ENCODE measurements at regions not wholly inside any gene's neighbourhood (a gene's known extent, or its start where the extent isn't known, plus 50 kb on each side); places are given as distances from the start of the nearest gene placed in this dataset.

DNA sequence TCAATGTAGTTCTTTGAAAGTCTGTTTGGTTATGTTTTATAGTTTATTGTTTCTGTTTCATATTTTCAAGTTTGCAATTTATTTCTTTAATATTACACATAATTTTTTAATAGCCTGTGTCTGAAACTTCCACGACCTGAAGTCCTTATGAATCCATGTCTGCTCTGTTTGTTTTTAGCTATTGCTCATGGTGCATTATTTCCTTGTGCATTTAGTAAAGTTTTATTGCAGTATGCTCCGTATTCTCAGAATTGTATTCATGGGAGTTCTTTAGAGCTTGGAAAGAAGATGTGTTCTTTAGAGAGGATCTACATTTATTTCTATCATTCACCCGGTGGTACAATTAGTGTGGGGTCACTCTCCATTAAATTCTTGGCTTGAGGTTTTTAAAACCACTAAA is 133.2 kb upstream of the NFIB start:
- H2BK12ac ChIP-seq (ENCODE audit: low read length), result no peak overlapping the region
- H3K14ac ChIP-seq (ENCODE audit: low read length), result no peak overlapping the region
- H2BK15ac ChIP-seq (ENCODE audit: low read length), result no peak overlapping the region
- no peaks in the 10 kb centered on the region for H3K4me1 ChIP-seq (ENCODE audit: control insufficient read depth in 2 of 2, insufficient read depth in 1 of 2, low read depth in 1 of 2, low read length in 2 of 2)
- no peak overlapping the region for H3K27ac ChIP-seq (replicated peaks; ENCODE audit: low read length)
- H3K4ac ChIP-seq (ENCODE audit: low read length), result no peak overlapping the region
- no peak overlapping the region for H4K91ac ChIP-seq (ENCODE audit: low read depth, low read length, poor library complexity)
- H3K27me3 ChIP-seq (ENCODE audit: control insufficient read depth in 3 of 3, insufficient read depth in 3 of 3, low read depth in 1 of 3, low read length in 3 of 3), result no peaks in the 10 kb centered on the region
- H3K4me2 ChIP-seq (ENCODE audit: insufficient read depth, low read length, poor library complexity, severe bottlenecking), result no peak overlapping the region
- H2AFZ ChIP-seq (ENCODE audit: low read length), result no peak overlapping the region
- no peak overlapping the region for H3K4me3 ChIP-seq (ENCODE audit: low read length in 2 of 2)
- no peak overlapping the region for H2BK120ac ChIP-seq (ENCODE audit: low read depth, low read length)
- H3K9ac ChIP-seq (ENCODE audit: low read depth, low read length, poor library complexity), result no peak overlapping the region
- no peaks in the 10 kb centered on the region for H3K79me1 ChIP-seq (ENCODE audit: low read depth, low read length)
- H4K8ac ChIP-seq (ENCODE audit: low read depth, low read length), result no peak overlapping the region
- H3K9me3 ChIP-seq (replicated peaks in 1 of 2; ENCODE audit: control insufficient read depth in 2 of 2, insufficient read depth in 1 of 2, low read depth in 1 of 2, low read length in 2 of 2), result no peaks in the 10 kb centered on the region
- H2AK5ac ChIP-seq (ENCODE audit: low read depth, low read length), result no peak overlapping the region
- no peak overlapping the region for H2BK5ac ChIP-seq (ENCODE audit: low read length)
- no peak overlapping the region for H3K23ac ChIP-seq (ENCODE audit: low read depth, low read length, poor library complexity)
- no peak overlapping the region for H3K18ac ChIP-seq (ENCODE audit: low read length)
- no peak for DNase-seq (ENCODE audit: low spot score)
- no peaks in the 10 kb centered on the region for H3K36me3 ChIP-seq (replicated peaks in 1 of 2; ENCODE audit: control insufficient read depth in 2 of 2, insufficient read depth in 2 of 2, low read length in 2 of 2)
- no CpG with 5 or more reads among the region's 3 CpGs for WGBS, 2 donors (ENCODE audit: extremely low coverage in 2 of 2, insufficient read length in 2 of 2, insufficient replicate concordance in 1 of 2)

GRCh38 chr9:14445946-14446345 is 132.0 kb upstream of the NFIB start:
- H3K27ac ChIP-seq (replicated peaks; ENCODE audit: low read length), result no peak overlapping the region
- H3K36me3 ChIP-seq (replicated peaks in 1 of 2; ENCODE audit: control insufficient read depth in 2 of 2, insufficient read depth in 2 of 2, low read length in 2 of 2), result no peaks in the 10 kb centered on the region
- no peak overlapping the region for H2AFZ ChIP-seq (ENCODE audit: low read length)
- no peak overlapping the region for H4K91ac ChIP-seq (ENCODE audit: low read depth, low read length, poor library complexity)
- no peak overlapping the region for H3K9ac ChIP-seq (ENCODE audit: low read depth, low read length, poor library complexity)
- WGBS, 2 donors (ENCODE audit: extremely low coverage in 2 of 2, insufficient read length in 2 of 2, insufficient replicate concordance in 1 of 2), result no CpG with 5 or more reads among the region's 3 CpGs
- no peaks in the 10 kb centered on the region for H3K79me1 ChIP-seq (ENCODE audit: low read depth, low read length)
- no peak overlapping the region for H2BK5ac ChIP-seq (ENCODE audit: low read length)
- no peaks in the 10 kb centered on the region for H3K9me3 ChIP-seq (replicated peaks in 1 of 2; ENCODE audit: control insufficient read depth in 2 of 2, insufficient read depth in 1 of 2, low read depth in 1 of 2, low read length in 2 of 2)
- H4K8ac ChIP-seq (ENCODE audit: low read depth, low read length), result no peak overlapping the region
- H3K4ac ChIP-seq (ENCODE audit: low read length), result no peak overlapping the region
- H3K4me3 ChIP-seq (ENCODE audit: low read length in 2 of 2), result no peak overlapping the region
- H3K4me2 ChIP-seq (ENCODE audit: insufficient read depth, low read length, poor library complexity, severe bottlenecking), result no peak overlapping the region
- no peak overlapping the region for H3K18ac ChIP-seq (ENCODE audit: low read length)
- H2BK120ac ChIP-seq (ENCODE audit: low read depth, low read length), result no peak overlapping the region
- no peak overlapping the region for H2AK5ac ChIP-seq (ENCODE audit: low read depth, low read length)
- H2BK12ac ChIP-seq (ENCODE audit: low read length), result no peak overlapping the region
- no peak for DNase-seq (ENCODE audit: low spot score)
- no peak overlapping the region for H3K14ac ChIP-seq (ENCODE audit: low read length)
- no peaks in the 10 kb centered on the region for H3K4me1 ChIP-seq (ENCODE audit: control insufficient read depth in 2 of 2, insufficient read depth in 1 of 2, low read depth in 1 of 2, low read length in 2 of 2)
- H3K23ac ChIP-seq (ENCODE audit: low read depth, low read length, poor library complexity), result no peak overlapping the region
- no peak overlapping the region for H2BK15ac ChIP-seq (ENCODE audit: low read length)
- no peaks in the 10 kb centered on the region for H3K27me3 ChIP-seq (ENCODE audit: control insufficient read depth in 3 of 3, insufficient read depth in 3 of 3, low read depth in 1 of 3, low read length in 3 of 3)

DNA sequence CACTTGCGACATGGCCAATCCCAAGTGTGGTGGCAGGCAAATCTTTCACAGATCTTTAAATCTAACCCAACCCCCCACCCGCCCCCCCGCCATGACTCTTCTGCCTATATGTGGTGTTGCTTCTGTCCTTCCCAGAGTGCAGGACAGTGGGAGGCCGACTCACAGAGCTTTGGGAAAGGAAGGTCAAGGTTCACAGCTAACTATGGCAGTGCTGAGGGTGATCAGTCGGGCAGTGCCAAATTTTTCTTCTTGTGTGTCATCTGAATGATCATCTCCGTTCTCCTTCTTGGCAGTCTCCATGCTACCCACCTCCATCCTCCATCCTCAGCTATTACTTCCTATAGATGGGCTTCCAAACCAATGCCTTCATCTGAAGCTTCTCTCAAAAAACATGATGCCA is 129.0 kb upstream of the NFIB start:
- Histone ChIP-seq H2BK12ac (ENCODE audit: low read length) (no peak overlapping the region), H3K27ac (replicated peaks; ENCODE audit: low read length) (no peak overlapping the region), H3K9me3 (replicated peaks in 1 of 2; ENCODE audit: control insufficient read depth in 2 of 2, insufficient read depth in 1 of 2, low read depth in 1 of 2, low read length in 2 of 2) (no peaks in the 10 kb centered on the region), H3K14ac (ENCODE audit: low read length) (no peak overlapping the region), H2BK120ac (ENCODE audit: low read depth, low read length) (no peak overlapping the region), H2AFZ (ENCODE audit: low read length) (no peak overlapping the region), H2BK15ac (ENCODE audit: low read length) (no peak overlapping the region), H3K23ac (ENCODE audit: low read depth, low read length, poor library complexity) (no peak overlapping the region), H3K4me2 (ENCODE audit: insufficient read depth, low read length, poor library complexity, severe bottlenecking) (no peak overlapping the region), H3K27me3 (ENCODE audit: control insufficient read depth in 3 of 3, insufficient read depth in 3 of 3, low read depth in 1 of 3, low read length in 3 of 3) (no peaks in the 10 kb centered on the region), H2AK5ac (ENCODE audit: low read depth, low read length) (no peak overlapping the region), H3K9ac (ENCODE audit: low read depth, low read length, poor library complexity) (no peak overlapping the region), H3K4me3 (ENCODE audit: low read length in 2 of 2) (no peak overlapping the region), H4K8ac (ENCODE audit: low read depth, low read length) (no peak overlapping the region), H3K18ac (ENCODE audit: low read length) (no peak overlapping the region), H3K36me3 (replicated peaks in 1 of 2; ENCODE audit: control insufficient read depth in 2 of 2, insufficient read depth in 2 of 2, low read length in 2 of 2) (no peaks in the 10 kb centered on the region), H3K79me1 (ENCODE audit: low read depth, low read length) (no peaks in the 10 kb centered on the region), H3K4ac (ENCODE audit: low read length) (no peak overlapping the region), H4K91ac (ENCODE audit: low read depth, low read length, poor library complexity) (no peak overlapping the region), H3K4me1 (ENCODE audit: control insufficient read depth in 2 of 2, insufficient read depth in 1 of 2, low read depth in 1 of 2, low read length in 2 of 2) (no peaks in the 10 kb centered on the region), H2BK5ac (ENCODE audit: low read length) (no peak overlapping the region)
- WGBS, 2 donors (ENCODE audit: extremely low coverage in 2 of 2, insufficient read length in 2 of 2, insufficient replicate concordance in 1 of 2), result no CpG with 5 or more reads among the region's 6 CpGs
- DNase-seq (ENCODE audit: low spot score), result no peak

- H2BK5ac ChIP-seq (ENCODE audit: low read length), result no peak overlapping the region
- no peak overlapping the region for H4K8ac ChIP-seq (ENCODE audit: low read depth, low read length)
- no peak overlapping the region for H3K4me3 ChIP-seq (ENCODE audit: low read length in 2 of 2)
- no peak overlapping the region for H2BK15ac ChIP-seq (ENCODE audit: low read length)
- no peak overlapping the region for H2BK12ac ChIP-seq (ENCODE audit: low read length)
- no peak overlapping the region for H3K9ac ChIP-seq (ENCODE audit: low read depth, low read length, poor library complexity)
- H2BK120ac ChIP-seq (ENCODE audit: low read depth, low read length), result no peak overlapping the region
- no peaks in the 10 kb centered on the region for H3K27me3 ChIP-seq (ENCODE audit: control insufficient read depth in 3 of 3, insufficient read depth in 3 of 3, low read depth in 1 of 3, low read length in 3 of 3)
- no CpG with 5 or more reads among the region's 10 CpGs for WGBS, 2 donors (ENCODE audit: extremely low coverage in 2 of 2, insufficient read length in 2 of 2, insufficient replicate concordance in 1 of 2)
- no peak overlapping the region for H3K23ac ChIP-seq (ENCODE audit: low read depth, low read length, poor library complexity)
- H3K4me1 ChIP-seq (ENCODE audit: control insufficient read depth in 2 of 2, insufficient read depth in 1 of 2, low read depth in 1 of 2, low read length in 2 of 2), result no peaks in the 10 kb centered on the region
- no peak overlapping the region for H4K91ac ChIP-seq (ENCODE audit: low read depth, low read length, poor library complexity)
- H3K18ac ChIP-seq (ENCODE audit: low read length), result no peak overlapping the region
- no peak for DNase-seq (ENCODE audit: low spot score)
- no peaks in the 10 kb centered on the region for H3K9me3 ChIP-seq (replicated peaks in 1 of 2; ENCODE audit: control insufficient read depth in 2 of 2, insufficient read depth in 1 of 2, low read depth in 1 of 2, low read length in 2 of 2)
- no peak overlapping the region for H3K4ac ChIP-seq (ENCODE audit: low read length)
- H3K14ac ChIP-seq (ENCODE audit: low read length), result no peak overlapping the region
- no peak overlapping the region for H2AFZ ChIP-seq (ENCODE audit: low read length)
- no peaks in the 10 kb centered on the region for H3K36me3 ChIP-seq (replicated peaks in 1 of 2; ENCODE audit: control insufficient read depth in 2 of 2, insufficient read depth in 2 of 2, low read length in 2 of 2)
- H3K79me1 ChIP-seq (ENCODE audit: low read depth, low read length), result no peaks in the 10 kb centered on the region
- no peak overlapping the region for H2AK5ac ChIP-seq (ENCODE audit: low read depth, low read length)
- no peak overlapping the region for H3K27ac ChIP-seq (replicated peaks; ENCODE audit: low read length)
- no peak overlapping the region for H3K4me2 ChIP-seq (ENCODE audit: insufficient read depth, low read length, poor library complexity, severe bottlenecking)
Measured at GRCh38 chr9:14441976-14442651, 128.2 kb upstream of the NFIB start.
